H1 (cell line): ENCODE measurements at regions not wholly inside any gene's neighbourhood (a gene's known extent, or its start where the extent isn't known, plus 50 kb on each side); places are given as distances from the start of the nearest gene placed in this dataset.

Source experiments
- ATF2 ChIP-seq: IDR thresholded peaks from 2 replicates; pipeline ENCODE4 v1.6.1; 2012; ENCODE audit warnings: low read length, inconsistent platforms
- BRCA1 ChIP-seq: IDR thresholded peaks from 2 replicates; pipeline ENCODE4 v1.6.1; 2012; ENCODE audit warnings: low read depth, low read length, improper control_type of control experiment
- CTCF ChIP-seq, 3 experiments: IDR thresholded peaks; 1 replicate in 2 of 3; 2 replicates in 1 of 3; pipeline versions ENCODE4 v1.5.1 to v1.6.1; 2011; ENCODE audit warnings: low read length in 3 of 3, mild to moderate bottlenecking in 3 of 3, inconsistent platforms in 2 of 3, low read depth in 1 of 3, moderate library complexity in 1 of 3; ENCODE audit not compliant: insufficient read depth in 1 of 3; ENCODE audit errors: control extremely low read depth in 1 of 3
- EP300 ChIP-seq, 2 experiments: IDR thresholded peaks; 1 replicate in 1 of 2; 2 replicates in 1 of 2; pipeline ENCODE4 v1.6.1; 2011 to 2012; ENCODE audit warnings: low read depth in 2 of 2, low read length in 2 of 2, mild to moderate bottlenecking in 2 of 2, borderline replicate concordance in 1 of 2, inconsistent platforms in 1 of 2, moderate library complexity in 1 of 2
- EZH2 ChIP-seq: fragments of 200-600 bp; sonication (generic); IDR thresholded peaks from 2 replicates; pipeline ENCODE4 v1.7.1; 2012; ENCODE audit warnings: low read depth, mild to moderate bottlenecking, moderate library complexity, low read length, inconsistent platforms; ENCODE audit not compliant: severe bottlenecking
- FOSL1 ChIP-seq: IDR thresholded peaks from 2 replicates; pipeline ENCODE4 v1.6.1; 2011; ENCODE audit warnings: mild to moderate bottlenecking, low read depth, low read length, moderate library complexity; ENCODE audit not compliant: insufficient read depth
- HDAC6 ChIP-seq: IDR thresholded peaks from one replicate; pipeline ENCODE4 v1.7.1; 2012; ENCODE audit warnings: low read depth, mild to moderate bottlenecking, inconsistent platforms, low read length, moderate library complexity
- POLR2A ChIP-seq, 2 experiments: IDR thresholded peaks; 1 replicate in 1 of 2; 2 replicates in 1 of 2; pipeline ENCODE4 v1.6.1; 2011; ENCODE audit warnings: low read depth in 2 of 2, low read length in 2 of 2, mild to moderate bottlenecking in 2 of 2; ENCODE audit errors: control extremely low read depth in 1 of 2
- POLR2AphosphoS5 ChIP-seq: IDR thresholded peaks from 2 replicates; pipeline ENCODE4 v1.6.1; 2011; ENCODE audit warnings: low read depth, low read length
- RAD21 ChIP-seq, 2 experiments: IDR thresholded peaks in 1 of 2; conservative IDR thresholded peaks in 1 of 2; 2 replicates each; pipeline ENCODE4 v1.6.1; 2011; ENCODE audit warnings: low read depth in 2 of 2, low read length in 2 of 2, improper control_type of control experiment in 1 of 2, inconsistent platforms in 1 of 2, mild to moderate bottlenecking in 1 of 2, moderate library complexity in 1 of 2
- SP2 ChIP-seq: IDR thresholded peaks from 2 replicates; pipeline ENCODE4 v1.6.1; 2012; ENCODE audit warnings: mild to moderate bottlenecking, low read length, inconsistent platforms
- SUZ12 ChIP-seq: fragments of 200-600 bp; sonication (generic); IDR thresholded peaks from 2 replicates; pipeline ENCODE4 v1.6.1; 2012; ENCODE audit warnings: mild to moderate bottlenecking, inconsistent platforms, low read length, moderate library complexity, mixed read lengths
- TCF12 ChIP-seq: IDR thresholded peaks from 2 replicates; pipeline ENCODE4 v1.6.1; 2011; ENCODE audit warnings: low read depth, mild to moderate bottlenecking, low read length
- ZNF274 ChIP-seq: IDR thresholded peaks from 2 replicates; pipeline ENCODE4 v1.7.0; 2012; ENCODE audit warnings: low read length, borderline replicate concordance; ENCODE audit errors: extremely low read depth

GRCh38 chr4:112954286-112954685 lies 95.2 kb upstream of the ANK2 start:
- TF ChIP-seq CTCF (IDR thresholded peaks at IDR 0.05; ENCODE audit: control extremely low read depth in 1 of 3, insufficient read depth in 1 of 3, low read depth in 1 of 3, low read length in 3 of 3) = no peak
- no peak for TF ChIP-seq POLR2A (IDR thresholded peaks at IDR 0.05; ENCODE audit: control extremely low read depth in 1 of 2, low read depth in 2 of 2, low read length in 2 of 2)
- TF ChIP-seq ZNF274 = no peak
- TF ChIP-seq BRCA1 = no peak
- TF ChIP-seq EP300 (IDR thresholded peaks at IDR 0.05; ENCODE audit: borderline replicate concordance in 1 of 2, low read depth in 2 of 2, low read length in 2 of 2) = no peak
- no peak for TF ChIP-seq TCF12
- TF ChIP-seq RAD21 (IDR thresholded peaks at IDR 0.05 in 1 of 2, conservative IDR thresholded peaks at IDR 0.05 in 1 of 2; ENCODE audit: low read depth in 2 of 2, low read length in 2 of 2) = no peak
- no peak for TF ChIP-seq POLR2AphosphoS5
- no peak for TF ChIP-seq SUZ12
- TF ChIP-seq ATF2 = no peak
- TF ChIP-seq HDAC6 = no peak
- TF ChIP-seq SP2 = no peak
- no peak for TF ChIP-seq EZH2
- TF ChIP-seq FOSL1 = no peak
